Ovary (tissue), 3 donors: ENCODE measurements at regions not wholly inside any gene's neighbourhood (a gene's known extent, or its start where the extent isn't known, plus 50 kb on each side); places are given as distances from the start of the nearest gene placed in this dataset.

Experiments used
- CTCF ChIP-seq, 3 donors: fragments of 450-650 bp in 2 of 3; fragments of 200-600 bp in 1 of 3; IDR thresholded peaks; one replicate each; pipeline versions ENCODE4 v1.5.1 to v1.8.0; 2016 to 2022; ENCODE audit warnings: antibody characterized with exemption in 3 of 3, mild to moderate bottlenecking in 1 of 3
- EP300 ChIP-seq: sonication (generic); formaldehyde crosslinking; IDR thresholded peaks from one replicate; pipeline ENCODE4 v1.6.1; 2017; ENCODE audit warnings: antibody characterized with exemption
- POLR2A ChIP-seq: fragments of 450-650 bp; IDR thresholded peaks from one replicate; pipeline ENCODE4 v1.6.1; 2017; ENCODE audit warnings: antibody characterized with exemption, mild to moderate bottlenecking, moderate library complexity
- donor health status: DM: no; HTN: no; CAD: no.

- TF ChIP-seq CTCF (IDR thresholded peaks at IDR 0.05) (no peak), POLR2A (no peak), EP300 (no peak)
Observed at GRCh38 chr14:57051633-57052032, 217.1 kb downstream of the EXOC5 start.
